ENCODE measurements at regions not wholly inside any gene's neighbourhood (a gene's known extent, or its start where the extent isn't known, plus 50 kb on each side); places are given as distances from the start of the nearest gene placed in this dataset.

DNA sequence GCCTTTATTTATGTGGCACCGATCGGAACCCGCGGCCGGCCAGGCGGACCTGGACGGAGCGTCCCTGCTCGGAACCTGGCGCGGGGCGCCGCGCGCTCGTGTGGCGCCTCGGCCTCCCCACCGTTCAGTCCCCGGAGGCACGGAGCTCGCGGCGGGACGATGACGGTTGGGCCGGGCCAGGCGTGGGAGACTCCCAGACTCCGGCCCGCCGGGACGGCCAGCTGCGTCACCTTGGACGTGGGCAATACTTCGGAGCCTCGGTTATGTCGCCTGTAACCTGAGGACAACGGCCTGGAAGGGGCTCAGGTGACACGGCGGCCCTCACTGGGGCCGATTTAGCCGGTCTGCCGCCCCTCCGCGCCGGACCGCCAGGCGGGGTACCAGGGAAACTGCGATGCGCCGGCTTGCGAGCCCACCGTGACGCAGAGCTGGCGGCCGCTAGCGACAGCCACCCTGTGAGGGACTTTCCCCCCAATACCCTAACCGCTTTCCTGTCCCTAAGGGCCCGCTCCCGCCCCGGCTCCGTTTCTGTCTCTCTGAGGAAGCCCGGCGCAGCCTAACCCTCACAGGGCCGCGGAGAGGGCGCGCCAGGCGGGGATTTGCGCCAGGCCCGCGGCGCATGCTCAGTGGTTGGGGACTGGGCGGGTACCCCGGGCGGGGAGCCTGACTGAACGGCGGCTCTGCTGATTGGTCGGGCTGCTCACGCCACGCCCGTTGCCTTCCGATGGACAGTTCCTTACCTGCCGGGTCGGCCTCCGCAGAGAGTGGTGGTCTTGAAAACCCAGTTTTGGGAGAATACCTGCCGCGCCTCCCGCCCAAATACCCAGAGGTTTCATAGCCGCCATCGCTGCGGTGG, 109.5 kb upstream of the DOCK9 start:
- TF ChIP-seq, protein P1, sequence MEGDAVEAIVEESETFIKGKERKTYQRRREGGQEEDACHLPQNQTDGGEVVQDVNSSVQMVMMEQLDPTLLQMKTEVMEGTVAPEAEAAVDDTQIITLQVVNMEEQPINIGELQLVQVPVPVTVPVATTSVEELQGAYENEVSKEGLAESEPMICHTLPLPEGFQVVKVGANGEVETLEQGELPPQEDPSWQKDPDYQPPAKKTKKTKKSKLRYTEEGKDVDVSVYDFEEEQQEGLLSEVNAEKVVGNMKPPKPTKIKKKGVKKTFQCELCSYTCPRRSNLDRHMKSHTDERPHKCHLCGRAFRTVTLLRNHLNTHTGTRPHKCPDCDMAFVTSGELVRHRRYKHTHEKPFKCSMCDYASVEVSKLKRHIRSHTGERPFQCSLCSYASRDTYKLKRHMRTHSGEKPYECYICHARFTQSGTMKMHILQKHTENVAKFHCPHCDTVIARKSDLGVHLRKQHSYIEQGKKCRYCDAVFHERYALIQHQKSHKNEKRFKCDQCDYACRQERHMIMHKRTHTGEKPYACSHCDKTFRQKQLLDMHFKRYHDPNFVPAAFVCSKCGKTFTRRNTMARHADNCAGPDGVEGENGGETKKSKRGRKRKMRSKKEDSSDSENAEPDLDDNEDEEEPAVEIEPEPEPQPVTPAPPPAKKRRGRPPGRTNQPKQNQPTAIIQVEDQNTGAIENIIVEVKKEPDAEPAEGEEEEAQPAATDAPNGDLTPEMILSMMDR (IDR thresholded peaks at IDR 0.05; ENCODE audit: borderline replicate concordance, extremely low read depth, low read length, poor library complexity, severe bottlenecking), result peak; percentile 37
- TF ChIP-seq EZH2 (IDR thresholded peaks at IDR 0.05; ENCODE audit: borderline replicate concordance, low read depth, low read length, severe bottlenecking), result no peak
